Mammary epithelial cell (primary cell): ENCODE measurements at regions not wholly inside any gene's neighbourhood (a gene's known extent, or its start where the extent isn't known, plus 50 kb on each side); places are given as distances from the start of the nearest gene placed in this dataset.

Experiments
- CTCF ChIP-seq, 2 donors: IDR thresholded peaks in 1 of 2; conservative IDR thresholded peaks in 1 of 2; 2 replicates each; pipeline ENCODE4 v1.5.1; 2011 to 2012; ENCODE audit warnings: inconsistent platforms in 2 of 2, low read length in 2 of 2, mild to moderate bottlenecking in 2 of 2, control low read depth in 1 of 2, low read depth in 1 of 2; ENCODE audit not compliant: insufficient read depth in 1 of 2; ENCODE audit errors: extremely low read depth in 1 of 2
- EZH2 ChIP-seq: IDR thresholded peaks from 2 replicates; pipeline ENCODE4 v1.6.1; 2012; ENCODE audit warnings: low read length, inconsistent platforms, borderline replicate concordance

GRCh38 chr2:160940699-160941098 lies 219.5 kb upstream of the TANK start:
- TF ChIP-seq CTCF (conservative IDR thresholded peaks at IDR 0.05 in 1 of 2, IDR thresholded peaks at IDR 0.05 in 1 of 2; ENCODE audit: extremely low read depth in 1 of 2, insufficient read depth in 1 of 2, low read depth in 1 of 2, low read length in 2 of 2) (no peak), EZH2 (no peak)
